ENCODE measurements at regions not wholly inside any gene's neighbourhood (a gene's known extent, or its start where the extent isn't known, plus 50 kb on each side); places are given as distances from the start of the nearest gene placed in this dataset.
A peak's percentile ranks its signal among the peaks of the same experiment; 100 is the strongest.

GRCh38 chr16:25493136-25493811 is 198.5 kb upstream of the HS3ST4 start:
- intact Hi-C loops (cut with DNase I; ENCODE audit: low total_unique reads): no loop called here

GRCh38 chr16:25488435-25488834 is 203.3 kb upstream of the HS3ST4 start:
- Histone ChIP-seq H3K4me1 (peaks cover 0 to 5% of the 10 kb centered on the region in 2 donors), H3K4me3 (no peak overlapping the region), H3K36me3 (no peaks in the 10 kb centered on the region), H3K9me3 (no peaks in the 10 kb centered on the region), H3K27ac (no peak overlapping the region), H3K27me3 (no peaks in the 10 kb centered on the region)
- ATAC-seq: no peak
- no peak for DNase-seq
- no peak for TF ChIP-seq POLR2A (IDR thresholded peaks at IDR 0.05)
- no peak for TF ChIP-seq CTCF (IDR thresholded peaks at IDR 0.05 in 4 of 5, conservative IDR thresholded peaks at IDR 0.05 in 1 of 5)
- in situ Hi-C loops (cut with MboI; ENCODE audit: low sequenced_read_pairs in 4 of 4): no loop called here
- intact Hi-C loops (cut with DNase I; ENCODE audit: low total_unique reads): no loop called here

More at GRCh38 chr16:25493136-25493811, 198.5 kb upstream of the HS3ST4 start:
- peak overlapping the region in 2 of 4 donors; percentile 30 to 73 for H3K27ac ChIP-seq
- H3K9me3 ChIP-seq: no peaks in the 10 kb centered on the region
- TF ChIP-seq CTCF (IDR thresholded peaks at IDR 0.05 in 4 of 5, conservative IDR thresholded peaks at IDR 0.05 in 1 of 5): no peak
- no peak for TF ChIP-seq POLR2A (IDR thresholded peaks at IDR 0.05)
- H3K4me3 ChIP-seq: no peak overlapping the region
- H3K27me3 ChIP-seq: no peaks in the 10 kb centered on the region
- in situ Hi-C loops (cut with MboI; ENCODE audit: low sequenced_read_pairs in 4 of 4): no loop called here
- peaks cover 0 to 7% of the 10 kb centered on the region in 2 donors for H3K4me1 ChIP-seq
- ATAC-seq: peak; percentile 72 to 82
- DNase-seq: peak; percentile 28 to 50
- no peaks in the 10 kb centered on the region for H3K36me3 ChIP-seq

- intact Hi-C loops (cut with DNase I; ENCODE audit: low total_unique reads): no loop called here
- TF ChIP-seq POLR2A (IDR thresholded peaks at IDR 0.05): no peak
- no peak for TF ChIP-seq CTCF (IDR thresholded peaks at IDR 0.05 in 4 of 5, conservative IDR thresholded peaks at IDR 0.05 in 1 of 5)
- Histone ChIP-seq H3K36me3 (no peaks in the 10 kb centered on the region), H3K27ac (no peak overlapping the region), H3K9me3 (no peaks in the 10 kb centered on the region), H3K27me3 (no peaks in the 10 kb centered on the region), H3K4me1 (peaks cover 0 to 5% of the 10 kb centered on the region in 2 donors), H3K4me3 (no peak overlapping the region)
- in situ Hi-C loops (cut with MboI; ENCODE audit: low sequenced_read_pairs in 4 of 4): no loop called here
- DNase-seq (no peak), ATAC-seq (no peak)
These were observed 203.9 kb upstream of the HS3ST4 start for GRCh38 chr16:25487888-25488287.

- Histone ChIP-seq H3K4me3 (no peak overlapping the region), H3K27ac (no peak overlapping the region), H3K9me3 (no peaks in the 10 kb centered on the region), H3K36me3 (no peaks in the 10 kb centered on the region), H3K27me3 (no peaks in the 10 kb centered on the region), H3K4me1 (no peaks in the 10 kb centered on the region)
- no peak for ATAC-seq
- in situ Hi-C loops (cut with MboI; ENCODE audit: low sequenced_read_pairs in 4 of 4): no loop called here
- DNase-seq: no peak
- TF ChIP-seq CTCF (IDR thresholded peaks at IDR 0.05 in 4 of 5, conservative IDR thresholded peaks at IDR 0.05 in 1 of 5): no peak
- intact Hi-C loops (cut with DNase I; ENCODE audit: low total_unique reads): no loop called here
These were observed 210.1 kb upstream of the HS3ST4 start for GRCh38 chr16:25481636-25482035.

- Histone ChIP-seq H3K4me3 (no peak overlapping the region), H3K9me3 (no peaks in the 10 kb centered on the region), H3K27ac (no peak overlapping the region), H3K4me1 (no peaks in the 10 kb centered on the region), H3K36me3 (no peaks in the 10 kb centered on the region), H3K27me3 (no peaks in the 10 kb centered on the region)
- no peak for TF ChIP-seq POLR2A (IDR thresholded peaks at IDR 0.05)
- TF ChIP-seq CTCF (IDR thresholded peaks at IDR 0.05 in 4 of 5, conservative IDR thresholded peaks at IDR 0.05 in 1 of 5): no peak
- ATAC-seq (no peak), DNase-seq (no peak)
- in situ Hi-C loops (cut with MboI; ENCODE audit: low sequenced_read_pairs in 4 of 4) (no loop called here), intact Hi-C loops (cut with DNase I; ENCODE audit: low total_unique reads) (no loop called here)
These were observed 213.3 kb upstream of the HS3ST4 start for GRCh38 chr16:25478476-25478875.

All from gastrocnemius medialis (tissue), 4 donors.